ENCODE measurements at regions not wholly inside any gene's neighbourhood (a gene's known extent, or its start where the extent isn't known, plus 50 kb on each side); places are given as distances from the start of the nearest gene placed in this dataset.

GRCh38 chr1:29865051-29865450 lies 628.7 kb downstream of the PTPRU start:
- TF ChIP-seq CTCF (IDR thresholded peaks at IDR 0.05) (no peak), POLR2A (IDR thresholded peaks at IDR 0.05; ENCODE audit: low read depth) (no peak), EP300 (IDR thresholded peaks at IDR 0.05) (no peak)

All from esophagus muscularis mucosa (tissue), 4 donors.